AG04450 (cell line): ENCODE measurements at regions not wholly inside any gene's neighbourhood (a gene's known extent, or its start where the extent isn't known, plus 50 kb on each side); places are given as distances from the start of the nearest gene placed in this dataset.
"Not testable (repeated sequence)": the region's sequence is repeated elsewhere in the genome, so short reads cannot be mapped to it uniquely, and the experiment has no call there.

Source experiments
- CTCF ChIA-PET: fragments of 300-600, 350-600 bp; formaldehyde crosslinking; extraction: SDS; loops from one replicate; lab custom pipeline; 2022; ENCODE audit warnings: antibody characterized with exemption, inconsistent platforms; lab: Charles Lee
- POLR2A ChIA-PET: fragments of 350-600 bp; formaldehyde crosslinking; extraction: SDS; loops from one replicate; lab custom pipeline; 2021; ENCODE audit warnings: antibody characterized with exemption, inconsistent platforms; lab: Yijun Ruan, JAX
- DNase-seq: peaks from one replicate; pipeline ENCODE4 v3.0.0-alpha.2; 2011; ENCODE audit warnings: low read depth, low spot score
- H3K27ac ChIP-seq: one replicate; pipeline ENCODE4 v1.5.1; 2012; ENCODE audit warnings: low read depth, low read length, control low read depth
- H3K27me3 ChIP-seq: one replicate; pipeline ENCODE4 v1.6.0; 2012; ENCODE audit warnings: low read length; ENCODE audit not compliant: control insufficient read depth, insufficient read depth
- H3K4me3 ChIP-seq: 2 replicates; pipeline ENCODE4 v1.5.1; 2011; ENCODE audit warnings: mild to moderate bottlenecking, low read depth, low read length, control low read depth
- H3K9me3 ChIP-seq: 2 replicates; pipeline ENCODE4 v1.5.1; 2012; ENCODE audit warnings: low read length; ENCODE audit not compliant: control insufficient read depth, insufficient read depth
- TF ChIP-seq, protein P1 (sequence below): IDR thresholded peaks from 2 replicates; pipeline ENCODE4 v1.5.1; 2011; ENCODE audit warnings: low read depth, low read length, control low read depth, inconsistent platforms

DNA sequence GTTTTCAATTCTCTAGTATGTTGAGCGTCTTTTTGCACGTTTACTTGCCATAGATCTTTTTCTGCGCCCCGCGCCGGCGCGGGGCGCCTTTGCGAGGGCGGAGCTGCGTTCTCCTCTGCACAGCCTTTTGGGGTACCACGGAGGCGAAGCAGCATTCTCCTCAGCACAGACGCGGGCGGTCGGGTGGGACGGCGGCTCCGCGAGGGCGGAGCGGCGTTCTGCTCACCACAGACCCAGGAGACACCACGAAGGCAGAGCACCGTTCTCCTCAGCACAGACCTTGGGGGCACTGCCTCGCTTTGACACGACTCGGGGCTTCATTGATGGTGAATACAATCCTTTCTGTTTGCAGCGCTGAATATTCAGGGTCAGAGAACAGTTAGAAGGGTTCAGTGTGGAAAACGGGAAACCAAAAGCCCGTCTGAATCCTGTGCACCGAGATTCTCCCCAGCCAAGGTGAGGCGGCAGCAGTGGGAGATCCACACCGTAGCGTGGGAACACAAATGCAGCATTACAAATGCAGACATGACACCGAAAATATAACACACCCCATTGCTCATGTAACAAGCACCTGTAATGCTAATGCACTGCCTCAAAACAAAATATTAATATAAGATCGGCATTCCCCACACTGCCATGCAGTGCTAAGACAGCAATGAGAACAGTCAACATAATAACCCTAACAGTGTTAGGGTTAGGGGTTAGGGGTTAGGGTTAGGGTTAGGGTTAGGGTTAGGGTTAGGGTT, 190.7 kb upstream of the VIPR2 start:
- H3K27me3 ChIP-seq, H3K9me3 ChIP-seq, CTCF ChIA-PET, H3K4me3 ChIP-seq, H3K27ac ChIP-seq, DNase-seq, POLR2A ChIA-PET: not testable (repeated sequence)

DNA sequence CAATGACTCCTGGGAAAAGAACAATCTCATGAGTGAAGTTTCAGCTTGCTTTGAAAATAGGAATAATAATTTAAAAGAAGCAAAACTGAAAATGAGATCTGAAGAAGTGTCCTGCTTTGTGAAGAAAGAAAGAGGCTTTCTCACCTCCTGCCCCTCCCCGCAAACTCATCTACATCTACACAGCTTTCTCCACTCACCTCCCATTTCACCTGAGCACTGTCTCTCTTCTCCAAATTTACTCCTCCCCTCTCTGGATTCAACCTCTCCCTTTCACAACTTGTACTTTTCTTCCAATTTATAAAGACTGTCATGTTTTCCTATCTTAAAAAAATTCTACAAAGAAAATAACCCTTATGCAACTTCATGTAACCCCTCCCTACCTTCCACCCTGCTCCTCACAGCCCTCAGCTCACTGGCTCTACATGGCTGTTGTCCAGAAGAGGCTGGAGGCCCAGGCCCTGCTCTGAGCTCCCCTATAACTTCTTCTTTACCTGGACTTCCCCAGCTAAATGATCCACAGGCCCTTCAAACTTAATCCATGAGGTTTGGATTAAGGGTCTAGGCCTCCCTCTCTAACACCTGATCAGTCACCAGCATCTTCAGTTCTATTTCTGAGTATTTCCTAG, 188.3 kb upstream of the VIPR2 start:
- H3K27me3 ChIP-seq, H3K9me3 ChIP-seq, DNase-seq, POLR2A ChIA-PET, CTCF ChIA-PET, H3K27ac ChIP-seq, H3K4me3 ChIP-seq: not testable (repeated sequence)

DNA sequence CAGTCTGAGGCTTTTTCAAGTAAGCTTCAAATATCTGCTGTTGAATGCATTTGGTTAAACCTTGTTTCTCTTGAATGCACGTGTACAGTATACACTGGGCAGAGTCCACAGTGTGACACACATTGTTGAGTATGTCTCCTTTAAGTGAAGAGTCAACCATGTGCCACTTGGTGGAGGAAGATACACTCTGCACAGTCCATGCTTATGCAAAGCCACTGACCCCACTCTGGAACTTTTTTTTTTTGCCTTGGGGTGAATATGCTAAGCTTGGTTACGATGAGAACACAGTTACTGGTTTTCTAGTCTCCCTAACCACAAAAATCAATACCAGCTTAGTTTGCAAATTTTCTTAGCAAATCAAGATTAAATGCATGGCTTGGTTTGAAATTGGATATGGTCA, 186.8 kb upstream of the VIPR2 start:
- DNase-seq = no peak
- ChIA-PET CTCF (no interaction called here), POLR2A (no interaction called here)
- H3K9me3 ChIP-seq = peaks cover 10% of the 10 kb centered on the region; the same call in 1 of the 2 replicates
- TF ChIP-seq, protein P1, sequence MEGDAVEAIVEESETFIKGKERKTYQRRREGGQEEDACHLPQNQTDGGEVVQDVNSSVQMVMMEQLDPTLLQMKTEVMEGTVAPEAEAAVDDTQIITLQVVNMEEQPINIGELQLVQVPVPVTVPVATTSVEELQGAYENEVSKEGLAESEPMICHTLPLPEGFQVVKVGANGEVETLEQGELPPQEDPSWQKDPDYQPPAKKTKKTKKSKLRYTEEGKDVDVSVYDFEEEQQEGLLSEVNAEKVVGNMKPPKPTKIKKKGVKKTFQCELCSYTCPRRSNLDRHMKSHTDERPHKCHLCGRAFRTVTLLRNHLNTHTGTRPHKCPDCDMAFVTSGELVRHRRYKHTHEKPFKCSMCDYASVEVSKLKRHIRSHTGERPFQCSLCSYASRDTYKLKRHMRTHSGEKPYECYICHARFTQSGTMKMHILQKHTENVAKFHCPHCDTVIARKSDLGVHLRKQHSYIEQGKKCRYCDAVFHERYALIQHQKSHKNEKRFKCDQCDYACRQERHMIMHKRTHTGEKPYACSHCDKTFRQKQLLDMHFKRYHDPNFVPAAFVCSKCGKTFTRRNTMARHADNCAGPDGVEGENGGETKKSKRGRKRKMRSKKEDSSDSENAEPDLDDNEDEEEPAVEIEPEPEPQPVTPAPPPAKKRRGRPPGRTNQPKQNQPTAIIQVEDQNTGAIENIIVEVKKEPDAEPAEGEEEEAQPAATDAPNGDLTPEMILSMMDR = no peak
- H3K27ac ChIP-seq = no peak overlapping the region
- H3K27me3 ChIP-seq = no peaks in the 10 kb centered on the region
- H3K4me3 ChIP-seq = no peak overlapping the region

DNA sequence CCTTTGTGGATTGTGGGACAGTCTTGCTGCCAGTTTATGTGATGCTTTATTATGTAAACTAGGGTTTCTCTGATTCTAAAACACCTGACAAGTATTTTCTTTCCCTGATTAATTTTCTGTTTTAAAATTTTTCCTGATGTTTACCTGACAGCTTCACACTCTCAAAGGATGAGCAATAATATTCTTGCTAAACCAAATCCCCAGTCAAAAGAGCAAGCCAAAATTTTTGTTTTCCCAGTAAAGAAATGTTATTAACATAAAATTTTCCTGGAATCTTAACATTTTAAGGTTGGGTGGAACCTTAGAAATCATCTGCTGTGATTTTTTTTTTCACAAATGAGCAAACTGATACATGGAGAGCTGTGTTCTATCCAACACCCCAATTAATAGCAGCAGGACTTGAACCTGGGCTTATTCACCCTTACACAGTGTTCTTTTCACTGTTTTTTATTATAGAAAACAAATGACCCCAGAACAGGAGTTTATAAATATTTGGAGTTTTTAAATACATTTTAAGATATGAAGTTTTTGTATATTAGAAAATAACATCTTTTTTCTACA, 185.2 kb upstream of the VIPR2 start:
- ChIA-PET CTCF (no interaction called here), POLR2A (no interaction called here)
- no peak for DNase-seq
- Histone ChIP-seq H3K27me3 (no peaks in the 10 kb centered on the region), H3K27ac (no peak overlapping the region), H3K9me3 (peaks cover 17% of the 10 kb centered on the region; the same call in 1 of the 2 replicates), H3K4me3 (no peak overlapping the region)
- TF ChIP-seq, protein P1 = no peak

DNA sequence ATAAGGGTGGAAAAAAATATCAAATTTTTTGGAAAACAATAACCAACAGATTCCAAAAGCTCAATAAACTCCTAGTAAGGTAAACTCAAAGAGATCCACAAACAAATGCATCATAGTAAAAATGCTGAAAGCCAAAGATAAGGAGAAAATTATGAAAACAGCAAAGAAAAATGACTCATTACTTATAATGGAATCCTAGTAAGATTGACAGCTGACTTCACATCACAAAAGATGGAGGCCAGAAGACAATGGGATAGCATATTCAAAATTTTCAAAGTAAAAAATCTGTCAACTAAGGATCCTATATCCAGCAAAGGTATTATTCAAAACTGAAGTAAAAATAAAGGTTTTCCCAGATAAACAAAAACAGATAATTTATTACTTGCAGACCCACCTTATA, 183.4 kb upstream of the VIPR2 start:
- ChIA-PET POLR2A (no interaction called here), CTCF (no interaction called here)
- TF ChIP-seq, protein P1 = no peak
- peaks cover 17% of the 10 kb centered on the region for H3K9me3 ChIP-seq
- DNase-seq = no peak
- H3K27me3 ChIP-seq = no peaks in the 10 kb centered on the region
- H3K4me3 ChIP-seq = no peak overlapping the region
- no peak overlapping the region for H3K27ac ChIP-seq

DNA sequence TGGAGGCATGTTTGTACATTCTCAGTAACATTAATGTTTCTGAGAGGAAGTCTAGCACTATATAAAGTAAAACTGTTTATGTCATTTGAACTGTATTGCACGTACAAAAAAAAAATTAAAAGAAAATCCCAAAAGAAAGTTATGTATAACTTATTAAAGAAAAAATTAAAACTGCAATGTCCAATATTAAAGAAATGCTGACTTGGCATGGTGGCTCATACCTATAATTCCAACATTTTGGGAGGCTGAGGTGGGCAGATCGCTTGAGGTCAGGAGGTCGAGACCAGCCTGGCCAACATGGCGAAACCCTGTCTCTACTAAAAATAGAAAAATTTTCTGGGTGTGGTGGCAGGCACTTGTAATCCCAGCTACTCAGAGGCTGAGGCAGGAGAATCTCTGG, 178.7 kb upstream of the VIPR2 start:
- Histone ChIP-seq H3K27ac (no peak overlapping the region), H3K9me3 (peaks cover 24% of the 10 kb centered on the region), H3K27me3 (no peaks in the 10 kb centered on the region), H3K4me3 (no peak overlapping the region)
- TF ChIP-seq, protein P1 = no peak
- POLR2A ChIA-PET = no interaction called here
- no peak for DNase-seq
- CTCF ChIA-PET = no interaction called here
